ENCODE measurements at regions not wholly inside any gene's neighbourhood (a gene's known extent, or its start where the extent isn't known, plus 50 kb on each side); places are given as distances from the start of the nearest gene placed in this dataset.

GRCh38 chr13:105991131-105991530, 544.3 kb downstream of the EFNB2 start:
- Histone ChIP-seq H3K9ac (ENCODE audit: low read length) (no peak overlapping the region), H2AFZ (ENCODE audit: low read depth, low read length) (no peak overlapping the region), H3K4me1 (ENCODE audit: low read length) (no peaks in the 10 kb centered on the region), H3K4me3 (ENCODE audit: low read length) (no peak overlapping the region), H4K20me1 (ENCODE audit: insufficient read depth, low read length) (no peaks in the 10 kb centered on the region), H3K79me2 (ENCODE audit: low read length) (no peaks in the 10 kb centered on the region), H3K27me3 (ENCODE audit: low read depth, low read length) (no peaks in the 10 kb centered on the region), H3K36me3 (replicated peaks; ENCODE audit: low read depth, low read length) (no peaks in the 10 kb centered on the region), H3K4me2 (ENCODE audit: low read length) (no peak overlapping the region), H3K27ac (ENCODE audit: low read length) (no peak overlapping the region), H3K9me3 (ENCODE audit: insufficient read depth, low read length) (no peaks in the 10 kb centered on the region)
- no peak for TF ChIP-seq EZH2phosphoT487 (IDR thresholded peaks at IDR 0.05; ENCODE audit: low read depth)
- TF ChIP-seq, protein P1, sequence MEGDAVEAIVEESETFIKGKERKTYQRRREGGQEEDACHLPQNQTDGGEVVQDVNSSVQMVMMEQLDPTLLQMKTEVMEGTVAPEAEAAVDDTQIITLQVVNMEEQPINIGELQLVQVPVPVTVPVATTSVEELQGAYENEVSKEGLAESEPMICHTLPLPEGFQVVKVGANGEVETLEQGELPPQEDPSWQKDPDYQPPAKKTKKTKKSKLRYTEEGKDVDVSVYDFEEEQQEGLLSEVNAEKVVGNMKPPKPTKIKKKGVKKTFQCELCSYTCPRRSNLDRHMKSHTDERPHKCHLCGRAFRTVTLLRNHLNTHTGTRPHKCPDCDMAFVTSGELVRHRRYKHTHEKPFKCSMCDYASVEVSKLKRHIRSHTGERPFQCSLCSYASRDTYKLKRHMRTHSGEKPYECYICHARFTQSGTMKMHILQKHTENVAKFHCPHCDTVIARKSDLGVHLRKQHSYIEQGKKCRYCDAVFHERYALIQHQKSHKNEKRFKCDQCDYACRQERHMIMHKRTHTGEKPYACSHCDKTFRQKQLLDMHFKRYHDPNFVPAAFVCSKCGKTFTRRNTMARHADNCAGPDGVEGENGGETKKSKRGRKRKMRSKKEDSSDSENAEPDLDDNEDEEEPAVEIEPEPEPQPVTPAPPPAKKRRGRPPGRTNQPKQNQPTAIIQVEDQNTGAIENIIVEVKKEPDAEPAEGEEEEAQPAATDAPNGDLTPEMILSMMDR (IDR thresholded peaks at IDR 0.05; ENCODE audit: low read depth, low read length), result no peak

DNA sequence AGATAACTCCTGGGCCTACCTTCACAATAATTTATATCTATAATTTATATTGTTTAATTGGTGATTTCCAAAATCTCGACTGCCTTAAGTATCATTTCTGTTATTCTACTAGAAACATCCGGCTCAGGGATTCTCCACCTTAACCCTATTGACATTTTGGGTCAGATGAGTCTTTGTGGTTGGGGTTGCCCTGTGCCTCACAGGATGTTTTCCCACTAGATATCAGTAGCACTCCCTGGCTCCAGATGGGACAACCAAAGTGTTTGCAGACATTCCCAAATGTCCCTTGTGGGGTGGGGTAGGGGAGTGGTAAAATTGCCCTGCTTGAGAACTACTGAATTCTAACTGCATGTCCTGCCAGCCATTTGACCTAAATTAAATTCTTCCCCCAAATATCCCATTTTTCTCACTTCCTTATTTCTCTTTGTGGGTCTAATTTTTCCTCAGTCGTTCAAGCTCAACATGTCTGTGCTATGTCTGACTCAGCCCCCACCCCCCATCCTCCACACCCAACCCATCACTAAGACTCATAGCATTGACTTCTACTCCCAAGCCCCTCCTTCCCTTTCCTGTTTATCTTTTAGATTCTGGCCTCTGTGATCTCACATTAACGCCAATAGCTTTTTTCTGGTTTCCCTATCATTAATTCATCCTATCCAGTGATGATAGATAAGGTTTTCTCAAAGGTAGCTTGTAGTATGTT, 545.1 kb downstream of the EFNB2 start:
- no peaks in the 10 kb centered on the region for H3K9me3 ChIP-seq (ENCODE audit: insufficient read depth, low read length)
- no peaks in the 10 kb centered on the region for H3K4me1 ChIP-seq (ENCODE audit: low read length)
- no peak overlapping the region for H3K27ac ChIP-seq (ENCODE audit: low read length)
- H3K4me2 ChIP-seq (ENCODE audit: low read length), result no peak overlapping the region
- H2AFZ ChIP-seq (ENCODE audit: low read depth, low read length), result no peak overlapping the region
- H3K9ac ChIP-seq (ENCODE audit: low read length), result no peak overlapping the region
- H3K79me2 ChIP-seq (ENCODE audit: low read length), result no peaks in the 10 kb centered on the region
- no peaks in the 10 kb centered on the region for H4K20me1 ChIP-seq (ENCODE audit: insufficient read depth, low read length)
- no peak for TF ChIP-seq EZH2phosphoT487 (IDR thresholded peaks at IDR 0.05; ENCODE audit: low read depth)
- TF ChIP-seq, protein P1 (IDR thresholded peaks at IDR 0.05; ENCODE audit: low read depth, low read length), result no peak
- no peaks in the 10 kb centered on the region for H3K36me3 ChIP-seq (replicated peaks; ENCODE audit: low read depth, low read length)
- H3K4me3 ChIP-seq (ENCODE audit: low read length), result no peak overlapping the region
- H3K27me3 ChIP-seq (ENCODE audit: low read depth, low read length), result no peaks in the 10 kb centered on the region

- H3K79me2 ChIP-seq (ENCODE audit: low read length), result no peaks in the 10 kb centered on the region
- H3K4me2 ChIP-seq (ENCODE audit: low read length), result no peak overlapping the region
- H3K9ac ChIP-seq (ENCODE audit: low read length), result no peak overlapping the region
- H3K9me3 ChIP-seq (ENCODE audit: insufficient read depth, low read length), result no peaks in the 10 kb centered on the region
- H3K36me3 ChIP-seq (replicated peaks; ENCODE audit: low read depth, low read length), result no peaks in the 10 kb centered on the region
- TF ChIP-seq, protein P1 (IDR thresholded peaks at IDR 0.05; ENCODE audit: low read depth, low read length), result no peak
- TF ChIP-seq EZH2phosphoT487 (IDR thresholded peaks at IDR 0.05; ENCODE audit: low read depth), result no peak
- H3K4me3 ChIP-seq (ENCODE audit: low read length), result no peak overlapping the region
- H3K4me1 ChIP-seq (ENCODE audit: low read length), result no peaks in the 10 kb centered on the region
- no peak overlapping the region for H3K27ac ChIP-seq (ENCODE audit: low read length)
- H4K20me1 ChIP-seq (ENCODE audit: insufficient read depth, low read length), result no peaks in the 10 kb centered on the region
- no peaks in the 10 kb centered on the region for H3K27me3 ChIP-seq (ENCODE audit: low read depth, low read length)
- no peak overlapping the region for H2AFZ ChIP-seq (ENCODE audit: low read depth, low read length)
These were observed 550.8 kb downstream of the EFNB2 start for GRCh38 chr13:105984646-105985045.

DNA sequence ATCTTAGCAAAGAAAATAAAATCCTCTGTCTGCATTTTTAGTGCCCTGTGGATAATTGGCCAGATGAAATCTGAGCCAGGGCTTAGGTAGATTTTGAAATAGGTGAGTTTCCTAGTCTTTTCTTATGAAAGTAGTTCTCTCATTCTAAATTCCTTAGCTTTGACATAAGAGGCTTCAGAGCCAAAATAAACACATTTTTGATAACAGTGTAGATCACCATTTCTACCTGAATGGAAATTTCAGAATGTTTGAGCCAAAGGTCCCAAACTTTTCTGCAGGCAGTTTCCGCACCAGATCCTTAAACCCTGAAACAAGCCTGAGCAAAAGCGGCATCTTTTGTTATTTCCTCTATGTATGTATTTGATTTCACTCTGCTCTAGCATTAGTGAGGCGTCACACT, 551.2 kb downstream of the EFNB2 start:
- H2AFZ ChIP-seq (ENCODE audit: low read depth, low read length), result no peak overlapping the region
- H3K36me3 ChIP-seq (replicated peaks; ENCODE audit: low read depth, low read length), result no peaks in the 10 kb centered on the region
- no peaks in the 10 kb centered on the region for H3K79me2 ChIP-seq (ENCODE audit: low read length)
- TF ChIP-seq EZH2phosphoT487 (IDR thresholded peaks at IDR 0.05; ENCODE audit: low read depth), result no peak
- TF ChIP-seq, protein P1 (IDR thresholded peaks at IDR 0.05; ENCODE audit: low read depth, low read length), result no peak
- no peak overlapping the region for H3K27ac ChIP-seq (ENCODE audit: low read length)
- no peaks in the 10 kb centered on the region for H3K27me3 ChIP-seq (ENCODE audit: low read depth, low read length)
- H3K4me1 ChIP-seq (ENCODE audit: low read length), result no peaks in the 10 kb centered on the region
- H3K9ac ChIP-seq (ENCODE audit: low read length), result no peak overlapping the region
- no peaks in the 10 kb centered on the region for H3K9me3 ChIP-seq (ENCODE audit: insufficient read depth, low read length)
- H3K4me2 ChIP-seq (ENCODE audit: low read length), result no peak overlapping the region
- H4K20me1 ChIP-seq (ENCODE audit: insufficient read depth, low read length), result no peaks in the 10 kb centered on the region
- H3K4me3 ChIP-seq (ENCODE audit: low read length), result no peak overlapping the region

Data from OCI-LY3 (cell line).